ENCODE measurements at regions not wholly inside any gene's neighbourhood (a gene's known extent, or its start where the extent isn't known, plus 50 kb on each side); places are given as distances from the start of the nearest gene placed in this dataset.

GRCh38 chr3:152945556-152945955 is 110.6 kb downstream of the P2RY1 start:
- no TSS peak for BruUV-seq (replicated peaks)
- H3K9me3 ChIP-seq (ENCODE audit: control insufficient read depth in 1 of 2, insufficient read depth in 1 of 2, low read depth in 1 of 2, low read length in 2 of 2), result no peaks in the 10 kb centered on the region
- CTCF ChIA-PET, result no interaction called here

More at GRCh38 chr3:152945556-152945955, 110.6 kb downstream of the P2RY1 start:
- intact Hi-C loops (cut with micrococcal nuclease), result no loop called here
- H3K4me2 ChIP-seq (ENCODE audit: low read length), result no peak overlapping the region
- no peaks in the 10 kb centered on the region for H3K27me3 ChIP-seq (ENCODE audit: insufficient read depth, low read length)
- no peak overlapping the region for H3K27ac ChIP-seq (ENCODE audit: low read depth, low read length)
- ChIA-PET POLR2A (no interaction called here), RAD21 (ENCODE audit: low non-redundant PET in 1 of 2, low total read pairs in 2 of 2, uncharacterized antibody in 2 of 2, unreplicated experiment in 2 of 2) (no interaction called here)
- no peaks in the 10 kb centered on the region for H4K20me1 ChIP-seq (ENCODE audit: insufficient read depth)
- no peaks in the 10 kb centered on the region for H3K36me3 ChIP-seq (ENCODE audit: control insufficient read depth in 1 of 2, insufficient read depth in 2 of 2, low read length in 2 of 2)
- peaks cover 8 to 24% of the 10 kb centered on the region in 2 experiments; a peak in 3 of 4 replicates for H3K4me1 ChIP-seq (ENCODE audit: control insufficient read depth in 1 of 2, insufficient read depth in 2 of 2, low read length in 2 of 2)
- no peak overlapping the region for H3K9ac ChIP-seq (ENCODE audit: low read length)
- no peak for TF ChIP-seq REST (IDR thresholded peaks at IDR 0.05; ENCODE audit: low read depth)
- no peak for TF ChIP-seq POLR2AphosphoS5 (IDR thresholded peaks at IDR 0.05; ENCODE audit: low read depth, low read length)
- no peak for TF ChIP-seq SP1 (IDR thresholded peaks at IDR 0.05; ENCODE audit: low read depth)
- TF ChIP-seq EGR1 (IDR thresholded peaks at IDR 0.05; ENCODE audit: low read depth), result no peak
- TF ChIP-seq POLR2A (IDR thresholded peaks at IDR 0.05; ENCODE audit: borderline replicate concordance, extremely low read depth, insufficient read depth, insufficient read length), result no peak
- TF ChIP-seq TCF7L2 (IDR thresholded peaks at IDR 0.05; ENCODE audit: borderline replicate concordance, extremely low read depth, insufficient read depth, insufficient read length), result no peak
- no peak for TF ChIP-seq JUND (IDR thresholded peaks at IDR 0.05)
- no peak for TF ChIP-seq ZNF274 (IDR thresholded peaks at IDR 0.05; ENCODE audit: low read depth, low read length)
- TF ChIP-seq FOSL1 (IDR thresholded peaks at IDR 0.05; ENCODE audit: low read depth), result no peak
- TF ChIP-seq RAD21 (IDR thresholded peaks at IDR 0.05; ENCODE audit: low read depth), result no peak
- no peak for TF ChIP-seq EZH2 (IDR thresholded peaks at IDR 0.05)
- TF ChIP-seq SRF (IDR thresholded peaks at IDR 0.05; ENCODE audit: low read depth), result no peak
- TF ChIP-seq ATF3 (IDR thresholded peaks at IDR 0.05), result no peak
- no peak for TF ChIP-seq CBX3 (IDR thresholded peaks at IDR 0.05; ENCODE audit: low read depth)
- no peak for DNase-seq (ENCODE audit: low read depth, low spot score)
- peak overlapping the region; percentile 49 for H2AFZ ChIP-seq (ENCODE audit: low read depth, low read length, poor library complexity, severe bottlenecking)
- H3K4me3 ChIP-seq (replicated peaks in 1 of 2; ENCODE audit: low read depth in 1 of 2, low read length in 2 of 2), result no peak overlapping the region
- H3K9me2 ChIP-seq (ENCODE audit: insufficient read depth), result no peaks in the 10 kb centered on the region
- H3K79me2 ChIP-seq (ENCODE audit: insufficient read depth, low read length), result no peaks in the 10 kb centered on the region
- ATAC-seq, result no peak
